Erythroblast (primary cell): ENCODE measurements at regions not wholly inside any gene's neighbourhood (a gene's known extent, or its start where the extent isn't known, plus 50 kb on each side); places are given as distances from the start of the nearest gene placed in this dataset.

ENCODE experiments used
- GATA1 ChIP-seq: IDR thresholded peaks from 2 replicates; pipeline ENCODE4 v1.6.1; 2011; ENCODE audit warnings: low read depth, mild to moderate bottlenecking, control low read depth, low read length, moderate library complexity
- POLR2A ChIP-seq: IDR thresholded peaks from 2 replicates; pipeline ENCODE4 v1.6.1; 2011; ENCODE audit warnings: mild to moderate bottlenecking, low read length

GRCh38 chr12:103197725-103198388, 240.4 kb downstream of the ASCL1 start:
- TF ChIP-seq POLR2A (no peak), GATA1 (no peak)
